GM12878 (cell line): ENCODE measurements at regions not wholly inside any gene's neighbourhood (a gene's known extent, or its start where the extent isn't known, plus 50 kb on each side); places are given as distances from the start of the nearest gene placed in this dataset.

Experiments
- EZH2 ChIP-seq: IDR thresholded peaks from 2 replicates; pipeline ENCODE4 v1.6.1; 2012; ENCODE audit warnings: low read depth, mild to moderate bottlenecking, control low read depth, inconsistent platforms, low read length, borderline replicate concordance; ENCODE audit not compliant: control insufficient read depth
- POLR2A ChIP-seq: IDR thresholded peaks from 2 replicates; pipeline ENCODE4 v1.6.1; 2011; ENCODE audit warnings: low read depth, mild to moderate bottlenecking, low read length

DNA sequence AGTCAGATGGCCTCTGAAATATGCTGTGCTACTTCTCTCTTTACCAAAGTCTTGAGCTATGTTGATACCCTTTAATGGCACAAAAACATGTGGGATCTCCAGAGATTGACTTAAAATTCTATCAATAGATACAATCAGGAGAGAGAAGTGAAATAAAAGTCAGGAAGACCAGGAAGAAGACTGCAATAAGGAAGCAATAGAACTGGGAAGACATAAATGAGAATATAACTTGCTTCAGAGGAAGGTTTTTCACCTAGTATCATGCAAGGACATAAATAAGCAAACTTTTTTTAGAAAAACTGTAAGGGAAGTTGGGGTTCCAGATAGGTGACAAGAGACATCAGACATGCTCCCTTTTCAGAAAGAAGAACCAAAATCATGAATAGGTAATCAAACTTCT is 227.3 kb downstream of the XPNPEP1 start:
- TF ChIP-seq POLR2A = no peak
- TF ChIP-seq EZH2 = no peak
